ENCODE measurements at regions not wholly inside any gene's neighbourhood (a gene's known extent, or its start where the extent isn't known, plus 50 kb on each side); places are given as distances from the start of the nearest gene placed in this dataset.

GRCh38 chr11:46223252-46223513, 54.3 kb upstream of the CREB3L1 start:
- intact Hi-C loops (cut with DNase I): loop anchor here in 2 of 10 donors (10.0 kb wide), 1 partner anchor 88 kb away; no protein-coding TSS in a partner anchor
- no peak for DNase-seq

GRCh38 chr11:46222490-46223251, 54.8 kb upstream of the CREB3L1 start:
- H3K4me1 ChIP-seq: no peaks in the 10 kb centered on the region

More at GRCh38 chr11:46223252-46223513, 54.3 kb upstream of the CREB3L1 start:
- ATAC-seq: no peak
- no peaks in the 10 kb centered on the region for H3K9me3 ChIP-seq
- H3K27ac ChIP-seq: no peak overlapping the region
- WGBS, 2 donors: 83 to 90% methylated on average over 4 of the region's 4 CpGs
- H3K36me3 ChIP-seq: no peaks in the 10 kb centered on the region
- no peak for TF ChIP-seq CTCF (IDR thresholded peaks at IDR 0.05)
- H3K27me3 ChIP-seq: peaks cover 0 to 5% (median 0%) of the 10 kb centered on the region in 7 donors
- H3K4me1 ChIP-seq: no peaks in the 10 kb centered on the region
- no peak overlapping the region for H3K4me3 ChIP-seq

GRCh38 chr11:46220313-46220712, 57.1 kb upstream of the CREB3L1 start:
- H3K4me3 ChIP-seq: no peak overlapping the region
- H3K9me3 ChIP-seq: no peaks in the 10 kb centered on the region
- peaks cover 0 to 5% (median 0%) of the 10 kb centered on the region in 7 donors for H3K27me3 ChIP-seq
- intact Hi-C loops (cut with DNase I): loop anchor here in 2 of 10 donors (10.0 kb wide), 1 partner anchor 86 kb away; no protein-coding TSS in a partner anchor
- DNase-seq: no peak
- no peak for ATAC-seq
- H3K27ac ChIP-seq: no peak overlapping the region
- no peaks in the 10 kb centered on the region for H3K36me3 ChIP-seq
- TF ChIP-seq CTCF (IDR thresholded peaks at IDR 0.05): no peak
- no peaks in the 10 kb centered on the region for H3K4me1 ChIP-seq
- WGBS, 2 donors: 88 to 91% methylated on average over 3 of the region's 3 CpGs

More at GRCh38 chr11:46222490-46223251, 54.8 kb upstream of the CREB3L1 start:
- TF ChIP-seq CTCF (IDR thresholded peaks at IDR 0.05): no peak
- WGBS, 2 donors: 71 to 74% methylated on average over 5 of the region's 5 CpGs
- Histone ChIP-seq H3K9me3 (no peaks in the 10 kb centered on the region), H3K27ac (no peak overlapping the region), H3K4me3 (no peak overlapping the region), H3K27me3 (peaks cover 0 to 5% (median 0%) of the 10 kb centered on the region in 7 donors), H3K36me3 (no peaks in the 10 kb centered on the region)
- DNase-seq: no peak
- intact Hi-C loops (cut with DNase I): loop anchor here in 2 of 10 donors (10.0 kb wide), 1 partner anchor 88 kb away; no protein-coding TSS in a partner anchor
- no peak for ATAC-seq

- ATAC-seq: no peak
- intact Hi-C loops (cut with DNase I): no loop called here
- 85 to 87% methylated on average over 6 of the region's 6 CpGs for WGBS, 2 donors
- no peak for DNase-seq
- TF ChIP-seq CTCF (IDR thresholded peaks at IDR 0.05): no peak
- Histone ChIP-seq H3K9me3 (no peaks in the 10 kb centered on the region), H3K36me3 (no peaks in the 10 kb centered on the region), H3K4me3 (peak overlapping the region in 3 of 10 donors; percentile 9 to 30 (median 23)), H3K27me3 (peaks cover 0 to 4% (median 0%) of the 10 kb centered on the region in 7 donors), H3K27ac (no peak overlapping the region), H3K4me1 (no peaks in the 10 kb centered on the region)
Measured at GRCh38 chr11:46216765-46217089, 60.7 kb upstream of the CREB3L1 start.

Data from heart right ventricle (tissue), 16 donors.